WTC11 (cell line): ENCODE measurements at regions not wholly inside any gene's neighbourhood (a gene's known extent, or its start where the extent isn't known, plus 50 kb on each side); places are given as distances from the start of the nearest gene placed in this dataset.

Experiments used
- ATAC-seq: fragments of 200-7000 bp; cut with Tn5 transposase; 2 replicates; pipeline ENCODE4 v1.10.0; 2021; ENCODE audit warnings: mild to moderate bottlenecking, moderate library complexity
- CTCF ChIA-PET: fragments of 300-600 bp; sonication (Branson Sonifier 250); formaldehyde crosslinking; loops from one replicate; lab custom pipeline; 2021; ENCODE audit warnings: antibody characterized with exemption; lab: Charles Lee
- POLR2A ChIA-PET: fragments of 350-600 bp; sonication (Branson Sonifier 250); formaldehyde crosslinking; loops from one replicate; lab custom pipeline; 2021; ENCODE audit warnings: antibody characterized with exemption; lab: Charles Lee
- DNase-seq: peaks from one replicate; pipeline ENCODE4 v3.0.0; 2021; ENCODE audit warnings: low spot score
- H3K27ac Mint-ChIP-seq: 2 replicates; pipeline ENCODE4 v1.8.0; 2021; ENCODE audit warnings: mixed read lengths
- H3K27me3 Mint-ChIP-seq: 2 replicates; pipeline ENCODE4 v1.8.0; 2021; ENCODE audit warnings: low read depth, mild to moderate bottlenecking, moderate library complexity, mixed read lengths
- H3K36me3 Mint-ChIP-seq: 2 replicates; pipeline ENCODE4 v1.8.0; 2021; ENCODE audit warnings: mixed read lengths
- H3K4me1 Mint-ChIP-seq: 2 replicates; pipeline ENCODE4 v1.8.0; 2022; ENCODE audit warnings: mixed read lengths
- H3K4me3 Mint-ChIP-seq: 2 replicates; pipeline ENCODE4 v1.8.0; 2021; ENCODE audit warnings: mild to moderate bottlenecking, moderate library complexity, mixed read lengths
- H3K9me3 Mint-ChIP-seq: 2 replicates; pipeline ENCODE4 v1.8.0; 2021; ENCODE audit warnings: mixed read lengths
- ATF1 ChIP-seq: sonication (generic); formaldehyde crosslinking; IDR thresholded peaks from 2 replicates; pipeline ENCODE4 v1.8.1; 2023; ENCODE audit warnings: mild to moderate bottlenecking, moderate library complexity, missing genetic modification reagents
- CBFB ChIP-seq: sonication (generic); formaldehyde crosslinking; IDR thresholded peaks from 2 replicates; pipeline ENCODE4 v1.8.1; 2022; ENCODE audit warnings: mild to moderate bottlenecking, low read depth, missing genetic modification reagents
- ELF4 ChIP-seq: sonication (generic); formaldehyde crosslinking; IDR thresholded peaks from 2 replicates; pipeline ENCODE4 v1.8.1; 2022; ENCODE audit warnings: low read depth, mild to moderate bottlenecking, moderate library complexity, missing genetic modification reagents
- ETV6 ChIP-seq: sonication (generic); formaldehyde crosslinking; IDR thresholded peaks from 2 replicates; pipeline ENCODE4 v1.8.1; 2022; ENCODE audit warnings: mild to moderate bottlenecking, missing genetic modification reagents
- FOXP1 ChIP-seq: sonication (generic); formaldehyde crosslinking; IDR thresholded peaks from 2 replicates; pipeline ENCODE4 v1.8.0; 2022; ENCODE audit warnings: missing genetic modification reagents, mild to moderate bottlenecking, moderate library complexity, borderline replicate concordance
- GABPB1 ChIP-seq: sonication (generic); formaldehyde crosslinking; IDR thresholded peaks from 2 replicates; pipeline ENCODE4 v1.8.1; 2023; ENCODE audit warnings: mild to moderate bottlenecking, missing genetic modification reagents
- JUN ChIP-seq: sonication (generic); formaldehyde crosslinking; IDR thresholded peaks from 2 replicates; pipeline ENCODE4 v1.8.0; 2023; ENCODE audit warnings: mild to moderate bottlenecking, missing genetic modification reagents
- NR1H2 ChIP-seq: sonication (generic); formaldehyde crosslinking; IDR thresholded peaks from 2 replicates; pipeline ENCODE4 v1.9.0; 2021; ENCODE audit warnings: mild to moderate bottlenecking, moderate library complexity, missing genetic modification reagents
- NR2C2 ChIP-seq: sonication (generic); formaldehyde crosslinking; IDR thresholded peaks from 2 replicates; pipeline ENCODE4 v1.8.0; 2022; ENCODE audit warnings: mild to moderate bottlenecking, missing genetic modification reagents
- NR3C1 ChIP-seq: sonication (generic); formaldehyde crosslinking; conservative IDR thresholded peaks from 2 replicates; pipeline ENCODE4 v1.8.1; 2023; ENCODE audit warnings: low read depth, mild to moderate bottlenecking, missing genetic modification reagents
- PRRX2 ChIP-seq: fragments of 250-450 bp; sonication (Bioruptor Pico); IDR thresholded peaks from 2 replicates; pipeline ENCODE4 v1.8.0; 2021; ENCODE audit warnings: mild to moderate bottlenecking
- RORB ChIP-seq: fragments of 250-450 bp; sonication (Bioruptor Pico); IDR thresholded peaks from 2 replicates; pipeline ENCODE4 v1.9.0; 2021; ENCODE audit warnings: mild to moderate bottlenecking
- SMAD3 ChIP-seq: sonication (generic); formaldehyde crosslinking; IDR thresholded peaks from 2 replicates; pipeline ENCODE4 v1.8.0; 2022; ENCODE audit warnings: missing genetic modification reagents, mild to moderate bottlenecking, borderline replicate concordance
- SP1 ChIP-seq: sonication (generic); formaldehyde crosslinking; conservative IDR thresholded peaks from 2 replicates; pipeline ENCODE4 v1.8.1; 2022; ENCODE audit warnings: missing genetic modification reagents
- TCF7 ChIP-seq: sonication (generic); formaldehyde crosslinking; IDR thresholded peaks from 2 replicates; pipeline ENCODE4 v1.8.0; 2022; ENCODE audit warnings: mild to moderate bottlenecking, low read depth, missing genetic modification reagents, moderate library complexity
- ZBTB21 ChIP-seq: sonication (generic); formaldehyde crosslinking; IDR thresholded peaks from 2 replicates; pipeline ENCODE4 v1.8.1; 2023; ENCODE audit warnings: mild to moderate bottlenecking, missing genetic modification reagents, borderline replicate concordance
- ZNF138 ChIP-seq: sonication (generic); formaldehyde crosslinking; conservative IDR thresholded peaks from 2 replicates; pipeline ENCODE4 v1.8.1; 2022; ENCODE audit warnings: mild to moderate bottlenecking, moderate library complexity, missing genetic modification reagents
- ZNF219 ChIP-seq: sonication (generic); formaldehyde crosslinking; IDR thresholded peaks from 2 replicates; pipeline ENCODE4 v1.8.0; 2023; ENCODE audit warnings: missing genetic modification reagents, mild to moderate bottlenecking, borderline replicate concordance
- ZNF263 ChIP-seq: sonication (generic); formaldehyde crosslinking; IDR thresholded peaks from 2 replicates; pipeline ENCODE4 v1.8.1; 2022; ENCODE audit warnings: low read depth, mild to moderate bottlenecking, moderate library complexity, missing genetic modification reagents
- ZNF423 ChIP-seq: fragments of 250-450 bp; sonication (Bioruptor Pico); IDR thresholded peaks from 2 replicates; pipeline ENCODE4 v2.1.2; 2022; ENCODE audit warnings: mild to moderate bottlenecking, moderate library complexity
- ZNF671 ChIP-seq: fragments of 250-450 bp; sonication (Bioruptor Pico); IDR thresholded peaks from 2 replicates; pipeline ENCODE4 v1.8.0; 2021; ENCODE audit warnings: mild to moderate bottlenecking
- TF ChIP-seq, protein P1 (sequence below): sonication (generic); formaldehyde crosslinking; IDR thresholded peaks from 2 replicates; pipeline ENCODE4 v1.8.0; 2023; ENCODE audit warnings: missing genetic modification reagents, mild to moderate bottlenecking, borderline replicate concordance
- TF ChIP-seq, protein P2 (sequence below): sonication (generic); formaldehyde crosslinking; IDR thresholded peaks from 2 replicates; pipeline ENCODE4 v1.8.1; 2022; ENCODE audit warnings: mild to moderate bottlenecking, moderate library complexity, missing genetic modification reagents
- TF ChIP-seq, protein P3 (sequence below): sonication (generic); formaldehyde crosslinking; IDR thresholded peaks from 2 replicates; pipeline ENCODE4 v1.8.1; 2023; ENCODE audit warnings: mild to moderate bottlenecking, missing genetic modification reagents, moderate library complexity
- TF ChIP-seq, protein P4 (sequence below): sonication (generic); formaldehyde crosslinking; IDR thresholded peaks from 2 replicates; pipeline ENCODE4 v1.8.0; 2023; ENCODE audit warnings: missing genetic modification reagents
- TF ChIP-seq, protein P5 (sequence below): sonication (generic); formaldehyde crosslinking; IDR thresholded peaks from 2 replicates; pipeline ENCODE4 v1.8.0; 2022; ENCODE audit warnings: mild to moderate bottlenecking, missing genetic modification reagents
- TF ChIP-seq, protein P6 (sequence below): fragments of 250-450 bp; sonication (Bioruptor Pico); IDR thresholded peaks from 2 replicates; pipeline ENCODE4 v1.9.0; 2021; ENCODE audit warnings: moderate library complexity, mild to moderate bottlenecking, inconsistent platforms, borderline replicate concordance
- TF ChIP-seq, protein P7 (sequence below): sonication (generic); formaldehyde crosslinking; IDR thresholded peaks from 2 replicates; pipeline ENCODE4 v1.8.1; 2022; ENCODE audit warnings: low read depth, missing genetic modification reagents, borderline replicate concordance

DNA sequence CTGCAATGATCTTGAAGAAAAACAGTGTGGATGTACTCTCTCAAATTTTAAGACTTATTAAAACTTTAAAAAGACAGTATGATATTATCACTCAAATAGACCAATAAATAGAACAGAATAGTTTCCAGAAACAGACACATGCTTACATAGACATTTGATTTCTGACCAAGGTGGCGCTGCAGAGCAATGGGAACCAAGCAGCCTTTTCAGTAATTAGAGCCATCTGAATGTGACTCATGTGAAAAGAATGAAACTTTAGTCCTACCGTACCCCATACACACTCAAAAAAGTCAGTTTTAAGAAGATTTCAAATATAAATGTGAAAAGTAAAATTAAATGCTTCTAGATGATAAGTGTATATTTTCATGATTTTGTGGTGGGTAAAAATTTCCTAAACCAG is 74.2 kb upstream of the MS4A8 start (continued):
- TF ChIP-seq, protein P1, sequence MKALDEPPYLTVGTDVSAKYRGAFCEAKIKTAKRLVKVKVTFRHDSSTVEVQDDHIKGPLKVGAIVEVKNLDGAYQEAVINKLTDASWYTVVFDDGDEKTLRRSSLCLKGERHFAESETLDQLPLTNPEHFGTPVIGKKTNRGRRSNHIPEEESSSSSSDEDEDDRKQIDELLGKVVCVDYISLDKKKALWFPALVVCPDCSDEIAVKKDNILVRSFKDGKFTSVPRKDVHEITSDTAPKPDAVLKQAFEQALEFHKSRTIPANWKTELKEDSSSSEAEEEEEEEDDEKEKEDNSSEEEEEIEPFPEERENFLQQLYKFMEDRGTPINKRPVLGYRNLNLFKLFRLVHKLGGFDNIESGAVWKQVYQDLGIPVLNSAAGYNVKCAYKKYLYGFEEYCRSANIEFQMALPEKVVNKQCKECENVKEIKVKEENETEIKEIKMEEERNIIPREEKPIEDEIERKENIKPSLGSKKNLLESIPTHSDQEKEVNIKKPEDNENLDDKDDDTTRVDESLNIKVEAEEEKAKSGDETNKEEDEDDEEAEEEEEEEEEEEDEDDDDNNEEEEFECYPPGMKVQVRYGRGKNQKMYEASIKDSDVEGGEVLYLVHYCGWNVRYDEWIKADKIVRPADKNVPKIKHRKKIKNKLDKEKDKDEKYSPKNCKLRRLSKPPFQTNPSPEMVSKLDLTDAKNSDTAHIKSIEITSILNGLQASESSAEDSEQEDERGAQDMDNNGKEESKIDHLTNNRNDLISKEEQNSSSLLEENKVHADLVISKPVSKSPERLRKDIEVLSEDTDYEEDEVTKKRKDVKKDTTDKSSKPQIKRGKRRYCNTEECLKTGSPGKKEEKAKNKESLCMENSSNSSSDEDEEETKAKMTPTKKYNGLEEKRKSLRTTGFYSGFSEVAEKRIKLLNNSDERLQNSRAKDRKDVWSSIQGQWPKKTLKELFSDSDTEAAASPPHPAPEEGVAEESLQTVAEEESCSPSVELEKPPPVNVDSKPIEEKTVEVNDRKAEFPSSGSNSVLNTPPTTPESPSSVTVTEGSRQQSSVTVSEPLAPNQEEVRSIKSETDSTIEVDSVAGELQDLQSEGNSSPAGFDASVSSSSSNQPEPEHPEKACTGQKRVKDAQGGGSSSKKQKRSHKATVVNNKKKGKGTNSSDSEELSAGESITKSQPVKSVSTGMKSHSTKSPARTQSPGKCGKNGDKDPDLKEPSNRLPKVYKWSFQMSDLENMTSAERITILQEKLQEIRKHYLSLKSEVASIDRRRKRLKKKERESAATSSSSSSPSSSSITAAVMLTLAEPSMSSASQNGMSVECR (CRISPR knock-in tag), result no peak
- TF ChIP-seq ZNF671, result no peak
- TF ChIP-seq ATF1 (CRISPR knock-in tag), result no peak
- no peak for TF ChIP-seq RORB
- TF ChIP-seq, all 79 proteins: peak for 0

DNA sequence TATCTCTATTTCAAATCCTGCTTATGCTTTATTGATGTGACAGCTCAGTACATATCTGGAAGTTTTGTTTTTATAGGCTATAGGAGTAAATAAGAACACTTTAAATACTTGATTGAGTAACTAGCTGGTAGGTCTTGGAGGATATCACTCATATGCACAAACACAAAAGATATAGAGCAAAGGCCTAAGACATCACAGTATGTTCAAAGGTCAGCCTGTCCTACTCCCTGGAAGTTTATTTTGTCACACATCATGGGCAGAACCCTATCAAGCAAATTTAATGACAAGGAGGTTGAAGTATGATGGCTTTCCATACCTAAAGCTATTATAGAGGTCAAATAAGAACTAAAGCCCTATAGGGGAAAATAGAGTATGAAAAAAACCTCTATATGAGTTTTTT is 70.0 kb upstream of the MS4A8 start:
- Mint-ChIP-seq H3K27ac (no peak overlapping the region), H3K27me3 (peaks cover 7% of the 10 kb centered on the region; the same call in 1 of the 2 replicates), H3K4me1 (peaks cover 4% of the 10 kb centered on the region), H3K9me3 (peaks cover 3% of the 10 kb centered on the region), H3K4me3 (no peak overlapping the region)
- TF ChIP-seq ELF4 (no peak), ETV6 (CRISPR knock-in tag) (no peak), ZNF423 (no peak), TCF7 (CRISPR knock-in tag) (no peak), ZNF263 (no peak), JUN (CRISPR knock-in tag) (no peak), SP1 (CRISPR knock-in tag) (no peak), ATF1 (CRISPR knock-in tag) (no peak), SMAD3 (no peak), ZBTB21 (CRISPR knock-in tag) (no peak)
- TF ChIP-seq, protein P2, sequence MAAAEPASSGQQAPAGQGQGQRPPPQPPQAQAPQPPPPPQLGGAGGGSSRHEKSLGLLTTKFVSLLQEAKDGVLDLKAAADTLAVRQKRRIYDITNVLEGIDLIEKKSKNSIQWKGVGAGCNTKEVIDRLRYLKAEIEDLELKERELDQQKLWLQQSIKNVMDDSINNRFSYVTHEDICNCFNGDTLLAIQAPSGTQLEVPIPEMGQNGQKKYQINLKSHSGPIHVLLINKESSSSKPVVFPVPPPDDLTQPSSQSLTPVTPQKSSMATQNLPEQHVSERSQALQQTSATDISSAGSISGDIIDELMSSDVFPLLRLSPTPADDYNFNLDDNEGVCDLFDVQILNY (CRISPR knock-in tag), result no peak
- TF ChIP-seq, protein P3, sequence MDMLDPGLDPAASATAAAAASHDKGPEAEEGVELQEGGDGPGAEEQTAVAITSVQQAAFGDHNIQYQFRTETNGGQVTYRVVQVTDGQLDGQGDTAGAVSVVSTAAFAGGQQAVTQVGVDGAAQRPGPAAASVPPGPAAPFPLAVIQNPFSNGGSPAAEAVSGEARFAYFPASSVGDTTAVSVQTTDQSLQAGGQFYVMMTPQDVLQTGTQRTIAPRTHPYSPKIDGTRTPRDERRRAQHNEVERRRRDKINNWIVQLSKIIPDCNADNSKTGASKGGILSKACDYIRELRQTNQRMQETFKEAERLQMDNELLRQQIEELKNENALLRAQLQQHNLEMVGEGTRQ (CRISPR knock-in tag), result no peak
- TF ChIP-seq, protein P4, sequence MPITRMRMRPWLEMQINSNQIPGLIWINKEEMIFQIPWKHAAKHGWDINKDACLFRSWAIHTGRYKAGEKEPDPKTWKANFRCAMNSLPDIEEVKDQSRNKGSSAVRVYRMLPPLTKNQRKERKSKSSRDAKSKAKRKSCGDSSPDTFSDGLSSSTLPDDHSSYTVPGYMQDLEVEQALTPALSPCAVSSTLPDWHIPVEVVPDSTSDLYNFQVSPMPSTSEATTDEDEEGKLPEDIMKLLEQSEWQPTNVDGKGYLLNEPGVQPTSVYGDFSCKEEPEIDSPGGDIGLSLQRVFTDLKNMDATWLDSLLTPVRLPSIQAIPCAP (CRISPR knock-in tag), result no peak
- TF ChIP-seq, all 79 proteins: peak for 0
- no peak for DNase-seq
- ChIA-PET POLR2A (no interaction called here), CTCF (interaction anchor here (1.0 to 1.3 kb wide), 2 partner anchors 10 to 266 kb away, joined by 4 to 7 read pairs; no protein-coding TSS in a partner anchor)
- no peak for ATAC-seq
- peaks cover 2% of the 10 kb centered on the region; the same call in 1 of the 2 replicates for H3K36me3 Mint-ChIP-seq

DNA sequence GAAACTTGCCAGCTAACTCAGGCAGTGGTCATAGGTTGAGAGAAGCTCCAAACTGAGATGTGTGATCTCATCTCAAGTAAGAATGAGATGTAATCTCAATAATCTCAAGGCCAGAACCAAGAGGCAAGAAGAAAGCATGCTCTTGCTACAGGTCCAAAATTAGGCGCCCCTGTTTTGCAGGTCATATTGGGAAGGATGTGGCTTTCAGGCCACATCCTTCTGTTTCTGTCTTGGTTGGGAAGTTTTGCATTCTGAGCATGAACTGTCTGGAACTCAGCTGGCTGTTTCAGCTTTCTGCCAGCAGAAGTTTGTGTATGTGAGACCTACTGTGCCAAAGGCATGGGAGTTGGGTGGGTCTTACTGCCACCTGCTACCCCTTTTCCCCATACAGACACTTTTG is 67.5 kb upstream of the MS4A8 start:
- CTCF ChIA-PET, result interaction anchor here (2.2 to 4.4 kb wide), 2 partner anchors 269 to 289 kb away, joined by 7 to 26 read pairs; no protein-coding TSS in a partner anchor
- TF ChIP-seq, protein P5, sequence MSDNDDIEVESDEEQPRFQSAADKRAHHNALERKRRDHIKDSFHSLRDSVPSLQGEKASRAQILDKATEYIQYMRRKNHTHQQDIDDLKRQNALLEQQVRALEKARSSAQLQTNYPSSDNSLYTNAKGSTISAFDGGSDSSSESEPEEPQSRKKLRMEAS (CRISPR knock-in tag), result no peak
- TF ChIP-seq, protein P6, sequence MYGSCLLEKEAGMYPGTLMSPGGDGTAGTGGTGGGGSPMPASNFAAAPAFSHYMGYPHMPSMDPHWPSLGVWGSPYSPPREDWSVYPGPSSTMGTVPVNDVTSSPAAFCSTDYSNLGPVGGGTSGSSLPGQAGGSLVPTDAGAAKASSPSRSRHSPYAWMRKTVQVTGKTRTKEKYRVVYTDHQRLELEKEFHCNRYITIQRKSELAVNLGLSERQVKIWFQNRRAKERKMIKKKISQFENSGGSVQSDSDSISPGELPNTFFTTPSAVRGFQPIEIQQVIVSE, result no peak
- TF ChIP-seq, protein P7, sequence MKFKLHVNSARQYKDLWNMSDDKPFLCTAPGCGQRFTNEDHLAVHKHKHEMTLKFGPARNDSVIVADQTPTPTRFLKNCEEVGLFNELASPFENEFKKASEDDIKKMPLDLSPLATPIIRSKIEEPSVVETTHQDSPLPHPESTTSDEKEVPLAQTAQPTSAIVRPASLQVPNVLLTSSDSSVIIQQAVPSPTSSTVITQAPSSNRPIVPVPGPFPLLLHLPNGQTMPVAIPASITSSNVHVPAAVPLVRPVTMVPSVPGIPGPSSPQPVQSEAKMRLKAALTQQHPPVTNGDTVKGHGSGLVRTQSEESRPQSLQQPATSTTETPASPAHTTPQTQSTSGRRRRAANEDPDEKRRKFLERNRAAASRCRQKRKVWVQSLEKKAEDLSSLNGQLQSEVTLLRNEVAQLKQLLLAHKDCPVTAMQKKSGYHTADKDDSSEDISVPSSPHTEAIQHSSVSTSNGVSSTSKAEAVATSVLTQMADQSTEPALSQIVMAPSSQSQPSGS (CRISPR knock-in tag), result no peak
- TF ChIP-seq NR1H2 (CRISPR knock-in tag), result no peak
- no peak for TF ChIP-seq ZNF138 (CRISPR knock-in tag)
- TF ChIP-seq NR2C2 (CRISPR knock-in tag), result no peak
- TF ChIP-seq NR3C1 (CRISPR knock-in tag), result no peak
- TF ChIP-seq PRRX2 (CRISPR knock-in tag), result no peak
- no peak for TF ChIP-seq FOXP1 (CRISPR knock-in tag)
- no peak for TF ChIP-seq CBFB (CRISPR knock-in tag)
- TF ChIP-seq ZNF219 (CRISPR knock-in tag), result no peak
- TF ChIP-seq GABPB1 (CRISPR knock-in tag), result no peak

More for the DNA sequence above, 67.5 kb upstream of the MS4A8 start:
- Mint-ChIP-seq H3K4me3 (no peak overlapping the region), H3K9me3 (peaks cover 5% of the 10 kb centered on the region; the same call in 1 of the 2 replicates), H3K4me1 (no peaks in the 10 kb centered on the region), H3K27me3 (peaks cover 7% of the 10 kb centered on the region; the same call in 1 of the 2 replicates), H3K36me3 (no peaks in the 10 kb centered on the region; the same call in 1 of the 2 replicates), H3K27ac (no peak overlapping the region)
- POLR2A ChIA-PET, result no interaction called here
- DNase-seq, result no peak
- ATAC-seq, result no peak
